GM18517 (cell line): ENCODE measurements at regions not wholly inside any gene's neighbourhood (a gene's known extent, or its start where the extent isn't known, plus 50 kb on each side); places are given as distances from the start of the nearest gene placed in this dataset.
"Not testable (repeated sequence)": the region's sequence is repeated elsewhere in the genome, so short reads cannot be mapped to it uniquely, and the experiment has no call there.

Experiments used
- ATAC-seq: cut with Tn5 transposase; IDR thresholded peaks from one replicate; pipeline ENCODE4 v1.9.1; 2021; ENCODE audit warnings: mild to moderate bottlenecking, moderate library complexity; ENCODE audit not compliant: unreplicated experiment

DNA sequence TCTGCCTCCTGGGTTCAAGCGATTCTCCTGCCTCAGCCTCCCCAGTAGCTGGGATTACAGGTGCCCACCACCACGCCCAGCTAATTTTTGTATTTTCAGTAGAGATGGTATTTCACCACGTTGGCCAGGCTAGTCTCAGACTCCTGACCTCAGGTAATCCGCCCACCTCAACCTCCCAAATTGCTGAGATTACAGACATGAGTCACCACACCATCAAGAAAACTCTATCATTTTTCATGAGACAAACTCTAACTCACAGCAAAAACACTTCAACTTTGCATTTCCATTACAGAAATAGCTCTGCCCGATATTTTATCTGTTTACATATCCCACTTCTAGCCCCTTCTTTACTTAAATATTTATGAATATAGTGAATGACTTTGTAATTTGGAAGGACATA lies 561.1 kb downstream of the TMX3 start:
- not testable (repeated sequence) for ATAC-seq

DNA sequence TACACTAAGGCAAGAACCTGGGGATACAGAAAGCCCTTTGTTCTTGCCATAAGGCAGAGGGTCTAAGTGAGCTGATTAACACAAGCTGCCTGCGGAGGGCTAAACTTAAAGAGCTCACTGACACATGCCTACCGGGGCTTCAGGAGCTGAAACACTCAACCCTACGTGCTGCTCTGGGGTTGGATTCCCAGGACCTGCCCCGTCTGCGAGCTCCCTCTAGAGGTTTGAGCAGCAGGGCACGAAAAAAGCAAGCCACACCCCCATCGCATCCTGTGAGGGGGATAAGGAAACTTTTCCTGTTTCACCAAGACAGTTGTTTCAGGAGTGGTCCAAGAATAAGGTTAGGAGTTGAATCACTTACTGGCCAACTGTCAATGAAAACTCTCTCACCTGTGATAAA lies 562.1 kb downstream of the TMX3 start:
- no peak for ATAC-seq

DNA sequence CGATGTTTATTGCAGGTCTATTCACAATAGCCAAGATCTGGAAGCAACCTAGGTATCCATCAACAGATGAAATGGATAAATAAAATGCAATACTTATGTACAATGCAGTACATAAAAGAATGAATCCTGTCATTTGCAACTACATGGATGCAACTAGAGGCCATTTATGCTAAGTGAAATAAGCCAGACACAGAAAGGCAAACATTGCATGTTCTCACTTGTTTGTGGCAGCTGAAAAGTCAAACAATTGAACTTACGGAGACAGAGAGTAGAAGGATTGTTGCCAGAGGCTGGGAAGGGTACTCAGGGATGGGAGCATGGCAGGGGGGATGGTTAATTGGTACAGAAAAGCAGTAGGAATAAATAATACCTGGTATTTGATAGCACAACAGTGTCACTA lies 563.9 kb downstream of the TMX3 start:
- ATAC-seq = no peak

DNA sequence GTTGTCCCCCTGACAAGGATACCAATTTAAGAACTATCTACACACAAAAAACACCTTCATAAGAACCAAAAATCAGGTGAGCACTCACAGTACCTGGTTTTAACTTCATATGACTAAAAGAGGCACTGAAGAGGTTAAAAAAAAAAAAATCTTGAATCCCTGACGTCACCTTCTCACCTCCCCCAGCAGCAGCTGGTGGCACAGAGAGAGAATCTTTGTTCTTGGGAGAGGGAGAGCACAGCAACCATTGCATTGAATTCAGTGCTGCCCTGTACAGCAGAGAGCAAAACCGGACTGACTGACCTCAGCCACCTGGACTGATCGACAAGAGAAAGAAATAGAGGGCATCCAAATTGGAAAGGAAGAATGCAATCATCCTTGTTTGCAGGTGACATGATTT lies 566.0 kb downstream of the TMX3 start:
- no peak for ATAC-seq

DNA sequence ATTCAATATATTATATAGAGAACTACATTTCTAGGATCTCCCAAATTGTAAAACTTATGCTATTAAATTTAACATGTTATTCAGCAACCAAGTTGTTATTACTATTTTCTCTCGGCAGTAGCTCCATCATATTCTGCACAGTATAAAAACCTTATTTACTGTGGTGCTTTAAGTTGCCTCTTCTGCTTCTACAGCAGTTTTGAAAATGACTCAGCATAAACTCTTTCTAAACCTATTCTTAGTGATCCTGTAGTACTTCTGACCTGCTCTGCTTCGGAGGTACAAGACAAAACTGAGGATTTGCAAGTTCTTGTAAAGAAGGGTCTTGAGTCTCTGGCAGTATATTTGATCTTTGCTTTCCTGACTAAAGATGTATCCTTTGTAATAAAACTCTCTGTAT lies 567.2 kb downstream of the TMX3 start:
- no peak for ATAC-seq

DNA sequence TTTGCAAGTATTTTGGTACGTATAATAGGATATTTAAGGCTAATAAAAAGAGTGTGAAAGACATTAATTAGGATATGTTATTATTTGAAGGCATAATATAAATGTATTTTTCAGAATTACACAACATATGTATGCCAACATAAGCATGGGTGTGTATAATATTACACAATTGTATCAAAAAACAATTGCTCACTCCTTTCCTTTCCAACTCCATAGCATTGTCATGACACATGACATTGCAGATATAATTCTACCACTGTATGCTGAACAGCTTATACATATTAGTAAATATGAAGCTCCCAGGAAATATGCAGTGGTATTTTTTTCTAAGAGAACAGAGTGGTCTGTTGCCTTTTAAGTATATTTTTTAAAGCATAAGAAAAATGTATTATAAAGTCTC lies 593.1 kb downstream of the TMX3 start:
- ATAC-seq = no peak

DNA sequence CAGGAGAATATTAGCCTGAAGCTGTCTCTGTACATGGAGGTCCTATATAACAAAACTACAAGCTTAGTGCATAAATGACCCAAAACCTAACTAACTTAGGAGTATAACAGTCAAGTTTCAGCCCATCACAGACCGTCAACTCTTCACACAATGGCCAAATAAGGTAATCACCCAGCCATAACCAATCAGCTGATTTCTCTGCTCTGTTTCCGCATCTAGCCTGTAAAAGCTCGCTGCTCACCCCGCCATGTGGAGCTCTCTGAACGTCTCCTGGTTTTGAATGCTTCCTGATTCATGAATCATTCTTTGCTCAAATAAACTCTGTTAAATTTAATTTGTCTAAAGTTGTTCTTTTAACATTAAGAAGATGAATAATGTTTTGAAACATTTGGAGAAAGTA lies 593.6 kb downstream of the TMX3 start:
- no peak for ATAC-seq

DNA sequence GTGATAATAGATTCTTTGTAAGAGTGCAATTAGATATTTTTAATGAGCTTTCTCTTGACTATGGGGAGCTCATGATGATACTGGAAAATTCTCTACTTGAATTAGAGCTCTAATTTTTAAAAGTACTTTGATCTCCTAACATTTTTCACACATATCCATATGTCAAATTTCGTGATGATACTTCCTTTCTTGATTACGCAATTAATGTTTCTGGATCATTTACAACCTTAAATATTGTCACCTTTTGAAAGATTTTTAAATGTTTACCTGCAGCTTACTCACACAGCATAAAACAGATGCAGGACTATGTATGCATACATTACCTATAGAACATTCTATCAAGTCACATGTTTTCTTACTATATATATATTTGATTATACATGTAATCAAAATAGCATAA lies 598.5 kb upstream of the DSEL start:
- no peak for ATAC-seq

DNA sequence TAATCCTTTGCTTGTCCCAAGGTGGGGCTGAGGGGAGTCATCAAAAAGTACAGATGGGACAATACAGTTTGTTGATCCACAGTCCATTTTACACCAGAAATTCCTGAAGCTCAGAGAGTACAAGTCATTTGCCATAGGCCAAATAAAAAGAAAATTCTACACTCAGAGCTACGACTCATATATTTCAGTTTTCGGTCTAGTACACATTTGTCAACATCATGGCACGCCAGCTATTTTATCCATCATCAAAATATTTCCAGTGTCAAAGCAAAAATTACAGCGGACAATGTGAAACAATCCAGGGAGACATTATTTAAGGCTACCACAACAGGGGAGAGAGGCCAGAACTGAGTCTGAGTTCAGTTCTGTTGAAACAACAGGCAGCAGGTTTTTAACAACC lies 587.5 kb upstream of the DSEL start:
- ATAC-seq = no peak

DNA sequence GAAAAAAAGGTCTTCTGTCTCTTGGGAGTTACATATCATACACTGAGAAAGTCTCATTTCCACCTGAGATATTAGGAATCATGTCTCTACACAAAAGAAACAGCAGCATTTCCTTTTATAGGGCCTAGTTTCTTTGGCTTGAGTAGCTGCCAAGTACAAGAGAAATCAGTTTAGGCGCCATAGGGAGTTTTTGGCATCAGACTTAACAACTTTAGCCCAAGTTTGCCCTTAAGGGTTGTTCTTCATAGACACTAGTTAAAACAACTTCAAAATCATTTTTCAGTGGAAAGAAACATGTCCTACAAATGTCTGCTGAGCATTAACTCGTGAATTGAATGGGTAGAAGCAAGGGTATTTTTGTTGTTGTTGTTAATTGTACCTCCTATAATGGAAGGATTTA lies 587.0 kb upstream of the DSEL start:
- no peak for ATAC-seq

DNA sequence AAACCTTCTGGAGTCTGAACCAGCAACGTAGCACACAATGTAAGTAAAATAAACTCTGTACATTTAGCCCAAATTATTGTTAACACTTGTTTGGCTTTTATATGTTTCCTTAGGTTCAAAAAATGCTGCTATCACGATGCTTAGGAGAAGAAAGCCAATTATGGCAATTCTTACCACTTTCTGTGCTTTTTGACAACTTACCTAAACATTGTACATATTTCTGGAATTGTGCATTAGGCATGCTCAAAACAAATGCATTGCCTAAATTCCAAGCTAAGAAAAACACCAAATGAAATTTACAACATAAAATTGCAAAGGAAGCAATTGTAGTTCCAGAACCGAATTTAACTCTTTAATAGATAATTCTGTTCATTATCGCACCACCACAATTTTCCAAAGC lies 585.6 kb upstream of the DSEL start:
- no peak for ATAC-seq

DNA sequence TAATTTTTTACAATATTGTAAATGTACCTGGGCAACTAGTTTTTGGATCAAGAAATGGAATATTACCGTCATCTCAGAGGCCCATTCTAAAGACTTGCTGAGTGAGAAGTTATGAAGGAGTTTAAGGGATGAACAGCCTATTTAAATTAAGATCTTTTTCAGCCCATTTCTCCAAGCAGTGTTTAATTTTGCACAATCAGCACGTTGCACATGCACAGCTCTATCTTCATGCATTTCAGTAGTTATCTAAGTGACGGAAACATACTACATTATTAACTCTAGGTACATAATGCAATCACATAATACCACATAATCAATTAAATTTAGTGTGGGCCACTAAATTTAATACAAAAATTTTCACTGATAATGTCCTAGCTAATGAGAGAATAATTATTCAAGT lies 582.1 kb upstream of the DSEL start:
- ATAC-seq = no peak

DNA sequence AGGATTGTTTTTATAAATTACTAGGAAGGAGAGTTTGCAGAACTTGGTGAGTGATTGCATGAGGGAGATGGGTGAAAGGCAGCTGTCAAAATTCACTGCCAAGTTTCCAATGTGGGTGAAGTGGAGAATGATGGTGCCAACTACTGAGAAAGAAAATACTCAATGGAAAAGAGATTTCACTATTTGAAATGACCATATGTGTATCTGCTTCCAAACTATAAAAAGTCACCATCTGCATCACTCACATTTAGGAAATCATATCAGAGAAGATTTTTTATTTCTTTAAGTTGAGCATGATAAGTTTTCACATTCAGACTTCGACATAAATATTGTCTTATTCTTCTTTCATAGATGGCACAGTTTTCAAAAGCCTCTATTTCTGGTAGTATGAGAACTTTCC lies 570.0 kb upstream of the DSEL start:
- ATAC-seq = no peak

DNA sequence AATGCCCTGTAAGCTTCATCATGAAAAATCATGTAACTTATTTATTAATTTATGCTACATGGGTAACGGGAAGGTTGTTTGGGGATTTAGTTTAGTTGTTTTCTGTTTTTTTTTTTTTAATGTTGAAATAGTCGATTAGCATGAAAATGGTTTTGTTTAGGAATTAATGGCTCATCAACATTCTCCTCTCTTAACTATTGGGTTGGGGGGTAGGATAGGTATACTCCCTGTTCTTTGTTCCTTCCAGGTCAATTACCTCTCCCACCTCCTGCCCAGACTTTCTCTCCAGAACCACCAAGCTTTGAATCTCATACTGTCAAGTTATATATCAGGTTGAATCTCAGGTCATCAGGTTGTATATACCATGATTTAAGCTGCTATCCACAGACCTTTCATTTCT lies 568.7 kb upstream of the DSEL start:
- no peak for ATAC-seq

DNA sequence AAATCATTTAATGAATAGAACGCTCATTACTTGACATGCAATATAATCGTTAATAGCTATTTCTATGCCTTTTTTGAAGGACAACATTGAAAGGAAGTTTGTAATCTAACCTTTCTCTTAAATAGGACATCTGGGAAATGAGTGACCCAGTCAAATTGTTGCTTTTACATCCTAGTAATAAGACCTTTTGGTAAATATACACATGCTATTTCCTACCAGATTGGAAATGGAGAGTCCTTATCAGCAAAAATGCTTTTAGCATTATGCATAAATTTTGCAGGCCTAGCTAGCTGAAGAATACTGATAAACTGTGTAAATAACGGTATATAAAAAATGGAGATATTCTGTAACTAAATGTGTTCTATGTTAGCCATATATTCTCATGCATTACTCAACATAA lies 567.3 kb upstream of the DSEL start:
- no peak for ATAC-seq

DNA sequence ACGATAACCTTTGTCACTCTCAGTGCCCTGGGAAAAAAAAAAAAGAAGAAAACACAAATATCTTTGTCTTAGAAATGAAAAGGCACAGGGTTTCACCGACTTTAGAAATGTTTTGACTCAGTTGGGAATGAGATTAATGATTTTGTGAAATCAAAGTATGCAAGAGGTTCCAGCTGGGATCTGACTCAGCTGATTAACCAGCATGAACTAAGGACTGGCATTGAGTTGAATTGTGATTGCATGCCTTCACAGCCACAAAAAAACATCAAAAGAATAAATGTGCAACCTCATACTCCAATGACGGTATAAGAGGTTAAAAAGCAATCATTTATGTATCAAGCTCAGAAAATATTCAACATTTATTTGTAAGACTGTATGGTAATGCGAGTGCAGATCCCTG lies 566.6 kb upstream of the DSEL start:
- no peak for ATAC-seq

DNA sequence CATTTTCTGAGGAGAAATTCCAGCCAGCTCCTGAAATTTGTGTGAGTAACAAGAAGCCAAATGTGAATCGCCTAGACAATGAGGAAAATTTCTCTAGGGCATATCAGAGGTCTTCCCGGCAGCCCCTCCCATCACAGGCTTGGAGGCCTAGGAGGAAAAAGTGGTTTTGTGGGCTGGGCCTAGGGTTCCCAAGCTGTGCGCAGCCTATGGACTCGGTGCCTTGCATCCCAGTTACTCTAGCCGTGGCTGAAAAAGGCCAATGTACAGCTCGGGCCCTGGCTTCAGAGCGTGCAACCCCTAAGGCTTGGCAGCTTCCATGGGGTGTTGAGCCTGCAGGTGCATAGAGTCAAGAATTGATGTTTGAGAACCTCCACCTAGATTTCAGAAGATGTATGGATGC lies 556.2 kb upstream of the DSEL start:
- no peak for ATAC-seq

DNA sequence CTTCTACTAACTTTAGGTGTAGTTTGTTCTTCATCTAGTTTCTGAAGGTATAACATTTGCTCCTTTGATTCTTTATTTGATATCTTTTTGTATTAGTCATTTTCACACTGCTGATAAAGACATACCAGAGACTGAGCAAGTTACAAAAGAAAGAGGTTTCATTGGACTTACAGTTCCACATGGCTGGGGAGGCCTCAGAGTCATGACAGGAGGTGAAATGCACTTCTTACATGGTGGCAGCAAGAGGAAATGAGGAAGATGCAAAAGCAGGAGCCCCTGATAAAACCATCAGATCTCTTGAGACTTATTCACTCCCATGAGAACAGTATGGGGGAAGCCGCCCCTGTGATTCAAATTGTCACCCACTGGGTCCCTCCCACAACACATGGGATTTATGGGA lies 544.4 kb upstream of the DSEL start:
- no peak for ATAC-seq

DNA sequence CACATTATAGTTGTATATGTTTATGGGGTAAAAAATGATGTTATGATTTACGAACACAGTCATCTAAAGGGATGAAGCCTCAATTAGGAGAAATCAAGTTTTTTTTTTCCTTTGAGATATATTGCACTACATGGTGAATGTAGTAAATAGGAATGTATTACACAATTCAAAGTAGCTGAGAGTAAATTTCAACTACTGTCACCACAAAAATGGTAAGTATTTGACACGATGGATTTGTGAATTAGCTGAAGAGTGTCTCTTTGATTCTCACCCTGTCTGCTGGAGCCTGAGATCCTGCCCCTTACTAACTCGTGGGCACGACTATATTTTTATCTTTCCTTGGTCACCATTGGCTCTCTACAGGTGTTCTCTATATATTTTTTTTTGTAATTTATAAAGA lies 540.4 kb upstream of the DSEL start:
- ATAC-seq = no peak

DNA sequence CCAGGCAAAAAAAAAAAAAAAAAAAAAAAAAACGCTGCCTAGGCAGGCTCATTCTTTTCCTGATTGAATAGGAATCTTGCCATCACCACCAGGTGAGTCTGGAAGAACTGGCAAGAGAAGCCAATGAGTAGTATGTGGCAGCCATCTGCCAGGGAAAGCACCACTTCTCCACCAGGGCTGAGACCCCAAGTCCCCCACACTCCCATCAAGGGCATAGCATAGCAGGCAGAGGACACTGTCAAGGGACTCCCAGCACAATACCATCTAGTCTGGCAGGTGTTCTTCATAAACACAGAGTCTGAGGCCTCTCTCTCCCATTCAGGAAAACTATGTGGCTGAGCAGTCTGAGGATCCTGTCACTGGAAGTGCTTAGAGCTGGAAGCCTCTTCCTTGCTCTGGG lies 538.1 kb upstream of the DSEL start:
- no peak for ATAC-seq

DNA sequence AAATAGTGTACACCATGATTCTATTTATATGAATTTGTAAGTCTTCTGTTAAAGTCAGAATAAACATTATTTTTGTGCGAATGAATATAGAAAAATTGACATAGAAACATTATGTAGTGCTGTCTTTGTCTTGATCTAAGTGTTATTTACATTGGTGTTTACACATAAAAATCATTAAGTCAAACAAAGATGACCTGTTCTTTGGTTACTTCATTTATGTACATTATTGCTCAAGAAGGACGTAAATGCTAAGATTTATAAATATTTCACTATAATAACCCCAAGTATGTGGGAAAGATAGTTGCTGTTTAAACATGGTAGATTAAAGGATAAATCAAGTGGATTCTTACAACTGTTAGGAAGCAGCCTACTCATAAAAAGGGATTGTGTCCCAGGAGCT lies 536.8 kb upstream of the DSEL start:
- ATAC-seq = no peak

DNA sequence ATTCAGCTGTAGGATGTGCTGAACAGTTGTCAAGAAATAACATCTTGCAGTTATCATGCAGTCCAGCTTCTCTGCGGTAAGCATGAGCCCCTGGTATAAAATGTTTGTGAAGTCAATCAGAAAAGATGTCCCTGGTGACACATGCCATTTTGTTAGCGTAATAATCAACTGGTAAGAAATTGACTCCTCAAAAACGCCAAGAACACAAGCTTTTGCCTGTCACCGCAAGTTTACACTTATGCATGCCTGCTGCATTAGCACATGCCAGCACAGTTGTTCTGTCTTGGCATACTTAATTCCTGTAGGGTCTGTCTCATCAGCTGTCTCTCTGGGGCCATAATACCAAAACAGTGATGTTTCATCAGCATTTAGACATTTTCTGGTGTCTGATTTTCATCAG lies 524.8 kb upstream of the DSEL start:
- no peak for ATAC-seq

DNA sequence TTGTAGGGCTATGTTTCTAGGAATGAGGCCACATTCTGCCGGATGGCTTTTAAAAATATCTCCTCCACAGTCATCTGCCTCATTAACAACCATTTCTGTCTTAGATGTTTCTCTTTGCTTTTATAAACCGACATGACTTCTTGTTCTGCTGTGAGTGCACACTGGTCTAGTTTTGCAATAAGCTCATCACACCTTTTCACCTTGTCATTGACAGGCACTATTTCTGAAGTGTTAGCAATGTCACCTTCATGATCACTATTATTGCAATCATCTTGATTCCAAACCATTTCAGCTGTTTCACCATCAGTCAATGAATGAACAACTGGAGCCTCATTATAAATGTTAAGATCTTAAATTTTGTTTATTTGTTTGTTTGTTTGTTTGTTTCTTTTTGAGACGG lies 523.7 kb upstream of the DSEL start:
- no peak for ATAC-seq
